ENCODE measurements at regions not wholly inside any gene's neighbourhood (a gene's known extent, or its start where the extent isn't known, plus 50 kb on each side); places are given as distances from the start of the nearest gene placed in this dataset.
"Not testable (repeated sequence)": the region's sequence is repeated elsewhere in the genome, so short reads cannot be mapped to it uniquely, and the experiment has no call there.

- DNase-seq = no peak
Observed at GRCh38 chr12:40172879-40173278, 51.9 kb upstream of the LRRK2 start.

DNA sequence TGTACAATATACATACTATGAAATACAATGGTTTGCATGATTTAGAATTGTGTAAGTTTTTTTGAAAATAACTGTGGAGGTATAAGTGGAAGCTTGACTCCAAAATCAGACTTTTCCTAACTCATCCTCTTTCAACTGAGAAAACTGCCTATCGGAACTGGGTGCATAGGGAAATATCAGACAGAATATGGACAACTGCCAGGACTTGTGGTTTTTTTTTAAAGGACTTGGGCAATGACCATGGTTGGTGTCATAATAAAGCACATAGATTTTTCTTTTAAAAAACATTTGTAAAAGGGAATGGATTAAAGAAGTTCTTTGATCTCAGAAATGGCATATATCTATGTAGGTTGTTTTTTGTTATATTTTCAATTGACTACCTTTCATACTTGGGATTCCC lies 53.3 kb upstream of the LRRK2 start:
- DNase-seq = no peak

DNA sequence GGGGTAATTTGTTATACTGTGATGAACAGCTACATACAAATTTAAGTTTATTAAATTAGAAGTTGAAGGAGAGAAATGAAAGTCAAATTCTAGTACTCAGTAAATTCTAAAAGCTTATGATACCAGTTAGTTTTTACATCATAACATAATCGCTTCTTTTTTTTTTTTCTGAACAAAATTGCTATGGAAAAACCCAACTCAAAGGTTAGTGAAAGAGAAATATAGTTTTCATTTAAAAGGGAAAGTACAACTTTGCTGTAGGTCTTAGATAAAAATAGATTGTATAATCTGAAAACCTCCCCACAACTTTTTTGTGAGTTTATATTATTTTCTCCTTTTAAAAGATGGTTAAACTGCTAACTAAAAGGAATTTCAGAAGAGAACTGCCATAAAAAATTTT lies 53.7 kb upstream of the LRRK2 start:
- no peak for DNase-seq

DNA sequence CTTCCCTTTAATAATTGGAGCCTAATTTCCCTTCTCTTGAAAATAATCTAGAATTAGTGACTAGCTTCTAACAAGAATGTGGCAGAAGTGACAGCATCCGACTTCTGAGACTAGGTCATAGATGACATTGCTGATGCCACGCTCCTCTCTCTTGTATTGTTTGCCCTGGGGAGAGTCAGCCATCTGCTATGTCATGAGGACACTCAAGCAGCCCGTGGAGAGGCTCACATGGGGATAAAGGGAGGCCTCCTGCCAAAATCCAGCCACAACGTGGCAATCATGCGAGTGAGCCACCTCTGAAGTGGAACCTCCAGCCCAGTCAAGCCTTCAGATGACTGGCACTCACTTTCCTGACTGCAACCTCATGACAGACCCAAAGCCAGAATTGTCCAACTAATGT lies 54.2 kb upstream of the LRRK2 start:
- DNase-seq = no peak

- no peak for DNase-seq
Observed at GRCh38 chr12:40168868-40169267, 55.9 kb upstream of the LRRK2 start.

- DNase-seq = not testable (repeated sequence)
Observed at GRCh38 chr12:40168419-40168818, 56.4 kb upstream of the LRRK2 start.

GRCh38 chr12:40168001-40168400 lies 56.8 kb upstream of the LRRK2 start:
- DNase-seq = no peak

GRCh38 chr12:40165179-40165578 lies 59.3 kb upstream of the SLC2A13 start:
- no peak for DNase-seq

DNA sequence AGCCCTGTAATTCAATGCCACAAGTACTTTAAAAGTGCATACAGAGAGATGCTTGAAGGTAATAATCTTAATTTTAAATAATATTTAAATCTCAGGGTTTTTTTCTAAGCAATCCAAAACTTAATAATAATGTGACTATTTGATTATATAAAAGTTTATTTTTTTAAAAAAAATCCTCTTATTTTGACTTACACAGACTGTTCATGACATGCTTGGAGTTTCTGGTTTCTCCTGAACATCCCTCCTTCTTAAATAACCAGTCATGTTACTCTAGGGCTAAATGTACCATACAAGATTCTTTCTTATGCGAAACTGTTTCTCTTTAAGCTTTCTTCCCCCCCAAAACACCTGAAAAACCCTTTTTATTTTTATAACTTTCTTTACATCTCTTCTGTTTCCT lies 58.2 kb upstream of the SLC2A13 start:
- DNase-seq = no peak

GRCh38 chr12:40162033-40162432 lies 56.2 kb upstream of the SLC2A13 start:
- no peak for DNase-seq

- DNase-seq = peak in 2 of 58 donors; percentile 3 to 25
Observed at GRCh38 chr12:40158592-40159111, 52.8 kb upstream of the SLC2A13 start.

GRCh38 chr12:40157336-40157735 lies 51.5 kb upstream of the SLC2A13 start:
- no peak for DNase-seq

- peak in 6 of 58 donors; percentile 1 to 46 (median 11) for DNase-seq
Observed at GRCh38 chr12:40156021-40156764, 50.3 kb upstream of the SLC2A13 start.

All from anterior cingulate cortex (tissue), 58 donors.